GM23338 (cell line): ENCODE measurements at regions not wholly inside any gene's neighbourhood (a gene's known extent, or its start where the extent isn't known, plus 50 kb on each side); places are given as distances from the start of the nearest gene placed in this dataset.

Experiments
- ATAC-seq: fragments of 200-7000 bp; cut with Tn5 transposase; 3 replicates; pipeline ENCODE4 v1.9.1; 2020
- DNase-seq: peaks from one replicate; pipeline ENCODE4 v3.0.0-alpha.2; 2015; ENCODE audit warnings: low spot score
- H2AFZ ChIP-seq: fragments of 200-600 bp; sonication (generic); 2 replicates; pipeline ENCODE4 v1.8.0; 2016; ENCODE audit warnings: antibody characterized with exemption, mild to moderate bottlenecking, moderate library complexity
- H3F3A ChIP-seq: fragments of 200-600 bp; sonication (generic); replicated peaks from 2 replicates; pipeline ENCODE4 v1.8.0; 2017; ENCODE audit warnings: antibody characterized with exemption, mixed run types, low read depth
- H3K27ac ChIP-seq: fragments of 200-600 bp; sonication (generic); 2 replicates; pipeline ENCODE4 v1.6.1; 2016; ENCODE audit warnings: low read depth
- H3K27me3 ChIP-seq: fragments of 200-600 bp; sonication (generic); 2 replicates; pipeline ENCODE4 v1.8.0; 2016; ENCODE audit warnings: mild to moderate bottlenecking, mixed run types, moderate library complexity; ENCODE audit not compliant: insufficient read depth
- H3K36me3 ChIP-seq: fragments of 200-600 bp; sonication (generic); 2 replicates; pipeline ENCODE4 v1.8.0; 2016; ENCODE audit warnings: mild to moderate bottlenecking; ENCODE audit not compliant: insufficient read depth
- H3K4me1 ChIP-seq: fragments of 200-600 bp; sonication (generic); 2 replicates; pipeline ENCODE4 v1.8.0; 2016; ENCODE audit warnings: mild to moderate bottlenecking, moderate library complexity; ENCODE audit not compliant: insufficient read depth
- H3K4me2 ChIP-seq: fragments of 200-600 bp; sonication (generic); 2 replicates; pipeline ENCODE4 v1.7.1; 2017; ENCODE audit warnings: mixed run types
- H3K4me3 ChIP-seq: fragments of 200-600 bp; sonication (generic); 2 replicates; pipeline ENCODE4 v1.6.1; 2016; ENCODE audit warnings: mixed run types
- H3K79me2 ChIP-seq: fragments of 200-600 bp; sonication (generic); replicated peaks from 2 replicates; pipeline ENCODE4 v1.8.0; 2017; ENCODE audit warnings: mild to moderate bottlenecking; ENCODE audit not compliant: insufficient read depth
- H3K9me2 ChIP-seq: fragments of 200-600 bp; sonication (generic); 2 replicates; pipeline ENCODE4 v1.8.0; 2017; ENCODE audit not compliant: insufficient read depth
- H4K20me1 ChIP-seq: fragments of 200-600 bp; sonication (generic); replicated peaks from 2 replicates; pipeline ENCODE4 v1.8.0; 2017; ENCODE audit warnings: mild to moderate bottlenecking; ENCODE audit not compliant: insufficient read depth
- H3K27ac Mint-ChIP-seq: 2 replicates; pipeline ENCODE4 v1.8.0; 2020; ENCODE audit warnings: inconsistent platforms, mild to moderate bottlenecking, moderate library complexity, mixed read lengths
- H3K27me3 Mint-ChIP-seq: 3 replicates; pipeline ENCODE4 v1.8.0; 2022; ENCODE audit warnings: low read depth, mild to moderate bottlenecking, moderate library complexity, mixed read lengths, inconsistent platforms; ENCODE audit not compliant: insufficient read depth, poor library complexity
- H3K36me3 Mint-ChIP-seq: 3 replicates; pipeline ENCODE4 v1.8.0; 2021; ENCODE audit warnings: low read depth, mild to moderate bottlenecking, inconsistent platforms, moderate library complexity, mixed read lengths
- H3K4me1 Mint-ChIP-seq: 3 replicates; pipeline ENCODE4 v1.8.0; 2020; ENCODE audit warnings: mild to moderate bottlenecking, inconsistent platforms, mixed read lengths
- H3K4me3 Mint-ChIP-seq: 3 replicates; pipeline ENCODE4 v1.8.0; 2021; ENCODE audit warnings: moderate library complexity, mild to moderate bottlenecking, inconsistent platforms, mixed read lengths
- H3K9me3 Mint-ChIP-seq: 3 replicates; pipeline ENCODE4 v1.8.0; 2020; ENCODE audit warnings: moderate library complexity, mild to moderate bottlenecking, inconsistent platforms, mixed read lengths
- CREB1 ChIP-seq: fragments of 250-450 bp; sonication (Bioruptor Pico); IDR thresholded peaks from 2 replicates; pipeline ENCODE4 v1.5.0; 2020; ENCODE audit warnings: low read depth, mild to moderate bottlenecking, moderate library complexity
- EZH2 ChIP-seq: fragments of 200-600 bp; sonication (generic); IDR thresholded peaks from one replicate; pipeline ENCODE4 v1.8.0; 2017; ENCODE audit warnings: antibody characterized with exemption, mild to moderate bottlenecking, low read depth; ENCODE audit not compliant: unreplicated experiment
- EZH2phosphoT487 ChIP-seq: fragments of 200-600 bp; sonication (generic); IDR thresholded peaks from one replicate; pipeline ENCODE4 v1.8.1; 2018; ENCODE audit warnings: antibody characterized with exemption; ENCODE audit not compliant: unreplicated experiment
- JUNB ChIP-seq: IDR thresholded peaks from one replicate; pipeline ENCODE4 v1.6.1; 2016; ENCODE audit warnings: antibody characterized with exemption; ENCODE audit not compliant: unreplicated experiment
- NANOG ChIP-seq: IDR thresholded peaks from 2 replicates; pipeline ENCODE4 v1.6.1; 2016; ENCODE audit warnings: antibody characterized with exemption, borderline replicate concordance
- POLR2AphosphoS5 ChIP-seq: IDR thresholded peaks from 2 replicates; pipeline ENCODE4 v1.6.1; 2016; ENCODE audit warnings: antibody characterized with exemption, low read depth
- STAT1 ChIP-seq: IDR thresholded peaks from one replicate; pipeline ENCODE4 v1.6.1; 2016; ENCODE audit warnings: antibody characterized with exemption; ENCODE audit not compliant: unreplicated experiment
- ZNF114 ChIP-seq: fragments of 250-450 bp; sonication (Bioruptor Pico); IDR thresholded peaks from 2 replicates; pipeline ENCODE4 v1.5.0; 2020; ENCODE audit warnings: mild to moderate bottlenecking, moderate library complexity
- ZNF331 ChIP-seq: fragments of 250-450 bp; sonication (Bioruptor Pico); IDR thresholded peaks from 2 replicates; pipeline ENCODE4 v1.5.0; 2020; ENCODE audit warnings: low read depth, mild to moderate bottlenecking, moderate library complexity
- TF ChIP-seq, protein P1 (sequence below): IDR thresholded peaks from one replicate; pipeline ENCODE4 v1.6.1; 2018; ENCODE audit warnings: antibody characterized with exemption; ENCODE audit not compliant: unreplicated experiment
- TF ChIP-seq, protein P2 (sequence below): IDR thresholded peaks from 2 replicates; pipeline ENCODE4 v1.6.1; 2016; ENCODE audit warnings: antibody characterized with exemption
- TF ChIP-seq, protein P3 (sequence below): fragments of 250-450 bp; sonication (Bioruptor Pico); IDR thresholded peaks from 2 replicates; pipeline ENCODE4 v1.5.0; 2020; ENCODE audit warnings: mild to moderate bottlenecking, moderate library complexity
- TF ChIP-seq, protein P4 (sequence below), 2 experiments: fragments of 200-600 bp in 1 of 2; sonication (generic) in 1 of 2; conservative IDR thresholded peaks; 2 replicates each; pipeline versions ENCODE4 v1.5.1 to v1.6.1; 2016 to 2017; ENCODE audit warnings: antibody characterized with exemption in 2 of 2, low read depth in 2 of 2, mild to moderate bottlenecking in 2 of 2, moderate library complexity in 1 of 2

DNA sequence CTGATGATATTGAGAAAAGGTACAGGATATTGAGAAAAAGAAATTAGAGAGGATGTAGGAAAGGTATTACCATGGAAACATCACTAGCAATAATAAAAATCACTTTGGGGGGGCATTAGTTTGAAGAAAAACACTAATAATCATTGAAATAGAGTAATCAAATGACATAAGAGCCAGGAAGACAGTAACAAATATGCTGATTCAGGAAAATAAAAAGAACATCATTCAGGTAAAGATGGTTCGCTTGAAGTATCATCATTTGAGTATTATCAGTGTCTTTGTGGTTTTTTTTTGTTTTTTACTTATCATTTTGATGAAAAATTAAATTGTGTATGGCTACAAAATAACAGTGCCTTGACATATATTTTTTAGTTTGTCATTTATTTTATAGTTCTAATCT is 164.5 kb downstream of the IFI44 start:
- no peaks in the 10 kb centered on the region for H3K9me2 ChIP-seq
- no peak overlapping the region for H3K4me2 ChIP-seq
- Mint-ChIP-seq H3K27ac (no peak overlapping the region), H3K9me3 (no peaks in the 10 kb centered on the region), H3K27me3 (peaks cover 1% of the 10 kb centered on the region), H3K4me1 (no peaks in the 10 kb centered on the region), H3K4me3 (no peak overlapping the region), H3K36me3 (no peaks in the 10 kb centered on the region)
- ATAC-seq (no peak), DNase-seq (no peak)
- H3K36me3 ChIP-seq, result no peaks in the 10 kb centered on the region
- H2AFZ ChIP-seq, result no peak overlapping the region
- TF ChIP-seq EZH2 (no peak), POLR2AphosphoS5 (no peak), CREB1 (no peak), STAT1 (no peak), ZNF331 (CRISPR knock-in tag) (no peak), NANOG (no peak), EZH2phosphoT487 (no peak), ZNF114 (no peak), JUNB (no peak)
- TF ChIP-seq, protein P1, sequence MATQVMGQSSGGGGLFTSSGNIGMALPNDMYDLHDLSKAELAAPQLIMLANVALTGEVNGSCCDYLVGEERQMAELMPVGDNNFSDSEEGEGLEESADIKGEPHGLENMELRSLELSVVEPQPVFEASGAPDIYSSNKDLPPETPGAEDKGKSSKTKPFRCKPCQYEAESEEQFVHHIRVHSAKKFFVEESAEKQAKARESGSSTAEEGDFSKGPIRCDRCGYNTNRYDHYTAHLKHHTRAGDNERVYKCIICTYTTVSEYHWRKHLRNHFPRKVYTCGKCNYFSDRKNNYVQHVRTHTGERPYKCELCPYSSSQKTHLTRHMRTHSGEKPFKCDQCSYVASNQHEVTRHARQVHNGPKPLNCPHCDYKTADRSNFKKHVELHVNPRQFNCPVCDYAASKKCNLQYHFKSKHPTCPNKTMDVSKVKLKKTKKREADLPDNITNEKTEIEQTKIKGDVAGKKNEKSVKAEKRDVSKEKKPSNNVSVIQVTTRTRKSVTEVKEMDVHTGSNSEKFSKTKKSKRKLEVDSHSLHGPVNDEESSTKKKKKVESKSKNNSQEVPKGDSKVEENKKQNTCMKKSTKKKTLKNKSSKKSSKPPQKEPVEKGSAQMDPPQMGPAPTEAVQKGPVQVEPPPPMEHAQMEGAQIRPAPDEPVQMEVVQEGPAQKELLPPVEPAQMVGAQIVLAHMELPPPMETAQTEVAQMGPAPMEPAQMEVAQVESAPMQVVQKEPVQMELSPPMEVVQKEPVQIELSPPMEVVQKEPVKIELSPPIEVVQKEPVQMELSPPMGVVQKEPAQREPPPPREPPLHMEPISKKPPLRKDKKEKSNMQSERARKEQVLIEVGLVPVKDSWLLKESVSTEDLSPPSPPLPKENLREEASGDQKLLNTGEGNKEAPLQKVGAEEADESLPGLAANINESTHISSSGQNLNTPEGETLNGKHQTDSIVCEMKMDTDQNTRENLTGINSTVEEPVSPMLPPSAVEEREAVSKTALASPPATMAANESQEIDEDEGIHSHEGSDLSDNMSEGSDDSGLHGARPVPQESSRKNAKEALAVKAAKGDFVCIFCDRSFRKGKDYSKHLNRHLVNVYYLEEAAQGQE, result no peak
- TF ChIP-seq, protein P2, sequence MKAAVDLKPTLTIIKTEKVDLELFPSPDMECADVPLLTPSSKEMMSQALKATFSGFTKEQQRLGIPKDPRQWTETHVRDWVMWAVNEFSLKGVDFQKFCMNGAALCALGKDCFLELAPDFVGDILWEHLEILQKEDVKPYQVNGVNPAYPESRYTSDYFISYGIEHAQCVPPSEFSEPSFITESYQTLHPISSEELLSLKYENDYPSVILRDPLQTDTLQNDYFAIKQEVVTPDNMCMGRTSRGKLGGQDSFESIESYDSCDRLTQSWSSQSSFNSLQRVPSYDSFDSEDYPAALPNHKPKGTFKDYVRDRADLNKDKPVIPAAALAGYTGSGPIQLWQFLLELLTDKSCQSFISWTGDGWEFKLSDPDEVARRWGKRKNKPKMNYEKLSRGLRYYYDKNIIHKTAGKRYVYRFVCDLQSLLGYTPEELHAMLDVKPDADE, result no peak
- TF ChIP-seq, protein P3, sequence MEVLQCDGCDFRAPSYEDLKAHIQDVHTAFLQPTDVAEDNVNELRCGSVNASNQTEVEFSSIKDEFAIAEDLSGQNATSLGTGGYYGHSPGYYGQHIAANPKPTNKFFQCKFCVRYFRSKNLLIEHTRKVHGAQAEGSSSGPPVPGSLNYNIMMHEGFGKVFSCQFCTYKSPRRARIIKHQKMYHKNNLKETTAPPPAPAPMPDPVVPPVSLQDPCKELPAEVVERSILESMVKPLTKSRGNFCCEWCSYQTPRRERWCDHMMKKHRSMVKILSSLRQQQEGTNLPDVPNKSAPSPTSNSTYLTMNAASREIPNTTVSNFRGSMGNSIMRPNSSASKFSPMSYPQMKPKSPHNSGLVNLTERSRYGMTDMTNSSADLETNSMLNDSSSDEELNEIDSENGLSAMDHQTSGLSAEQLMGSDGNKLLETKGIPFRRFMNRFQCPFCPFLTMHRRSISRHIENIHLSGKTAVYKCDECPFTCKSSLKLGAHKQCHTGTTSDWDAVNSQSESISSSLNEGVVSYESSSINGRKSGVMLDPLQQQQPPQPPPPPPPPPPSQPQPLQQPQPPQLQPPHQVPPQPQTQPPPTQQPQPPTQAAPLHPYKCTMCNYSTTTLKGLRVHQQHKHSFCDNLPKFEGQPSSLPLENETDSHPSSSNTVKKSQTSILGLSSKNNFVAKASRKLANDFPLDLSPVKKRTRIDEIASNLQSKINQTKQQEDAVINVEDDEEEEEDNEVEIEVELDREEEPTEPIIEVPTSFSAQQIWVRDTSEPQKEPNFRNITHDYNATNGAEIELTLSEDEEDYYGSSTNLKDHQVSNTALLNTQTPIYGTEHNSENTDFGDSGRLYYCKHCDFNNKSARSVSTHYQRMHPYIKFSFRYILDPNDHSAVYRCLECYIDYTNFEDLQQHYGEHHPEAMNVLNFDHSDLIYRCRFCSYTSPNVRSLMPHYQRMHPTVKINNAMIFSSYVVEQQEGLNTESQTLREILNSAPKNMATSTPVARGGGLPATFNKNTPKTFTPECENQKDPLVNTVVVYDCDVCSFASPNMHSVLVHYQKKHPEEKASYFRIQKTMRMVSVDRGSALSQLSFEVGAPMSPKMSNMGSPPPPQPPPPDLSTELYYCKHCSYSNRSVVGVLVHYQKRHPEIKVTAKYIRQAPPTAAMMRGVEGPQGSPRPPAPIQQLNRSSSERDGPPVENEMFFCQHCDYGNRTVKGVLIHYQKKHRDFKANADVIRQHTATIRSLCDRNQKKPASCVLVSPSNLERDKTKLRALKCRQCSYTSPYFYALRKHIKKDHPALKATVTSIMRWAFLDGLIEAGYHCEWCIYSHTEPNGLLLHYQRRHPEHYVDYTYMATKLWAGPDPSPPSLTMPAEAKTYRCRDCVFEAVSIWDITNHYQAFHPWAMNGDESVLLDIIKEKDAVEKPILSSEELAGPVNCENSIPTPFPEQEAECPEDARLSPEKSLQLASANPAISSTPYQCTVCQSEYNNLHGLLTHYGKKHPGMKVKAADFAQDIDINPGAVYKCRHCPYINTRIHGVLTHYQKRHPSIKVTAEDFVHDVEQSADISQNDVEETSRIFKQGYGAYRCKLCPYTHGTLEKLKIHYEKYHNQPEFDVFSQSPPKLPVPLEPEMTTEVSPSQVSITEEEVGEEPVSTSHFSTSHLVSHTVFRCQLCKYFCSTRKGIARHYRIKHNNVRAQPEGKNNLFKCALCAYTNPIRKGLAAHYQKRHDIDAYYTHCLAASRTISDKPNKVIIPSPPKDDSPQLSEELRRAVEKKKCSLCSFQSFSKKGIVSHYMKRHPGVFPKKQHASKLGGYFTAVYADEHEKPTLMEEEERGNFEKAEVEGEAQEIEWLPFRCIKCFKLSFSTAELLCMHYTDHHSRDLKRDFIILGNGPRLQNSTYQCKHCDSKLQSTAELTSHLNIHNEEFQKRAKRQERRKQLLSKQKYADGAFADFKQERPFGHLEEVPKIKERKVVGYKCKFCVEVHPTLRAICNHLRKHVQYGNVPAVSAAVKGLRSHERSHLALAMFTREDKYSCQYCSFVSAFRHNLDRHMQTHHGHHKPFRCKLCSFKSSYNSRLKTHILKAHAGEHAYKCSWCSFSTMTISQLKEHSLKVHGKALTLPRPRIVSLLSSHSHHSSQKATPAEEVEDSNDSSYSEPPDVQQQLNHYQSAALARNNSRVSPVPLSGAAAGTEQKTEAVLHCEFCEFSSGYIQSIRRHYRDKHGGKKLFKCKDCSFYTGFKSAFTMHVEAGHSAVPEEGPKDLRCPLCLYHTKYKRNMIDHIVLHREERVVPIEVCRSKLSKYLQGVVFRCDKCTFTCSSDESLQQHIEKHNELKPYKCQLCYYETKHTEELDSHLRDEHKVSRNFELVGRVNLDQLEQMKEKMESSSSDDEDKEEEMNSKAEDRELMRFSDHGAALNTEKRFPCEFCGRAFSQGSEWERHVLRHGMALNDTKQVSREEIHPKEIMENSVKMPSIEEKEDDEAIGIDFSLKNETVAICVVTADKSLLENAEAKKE (CRISPR knock-in tag), result no peak
- TF ChIP-seq, protein P4, sequence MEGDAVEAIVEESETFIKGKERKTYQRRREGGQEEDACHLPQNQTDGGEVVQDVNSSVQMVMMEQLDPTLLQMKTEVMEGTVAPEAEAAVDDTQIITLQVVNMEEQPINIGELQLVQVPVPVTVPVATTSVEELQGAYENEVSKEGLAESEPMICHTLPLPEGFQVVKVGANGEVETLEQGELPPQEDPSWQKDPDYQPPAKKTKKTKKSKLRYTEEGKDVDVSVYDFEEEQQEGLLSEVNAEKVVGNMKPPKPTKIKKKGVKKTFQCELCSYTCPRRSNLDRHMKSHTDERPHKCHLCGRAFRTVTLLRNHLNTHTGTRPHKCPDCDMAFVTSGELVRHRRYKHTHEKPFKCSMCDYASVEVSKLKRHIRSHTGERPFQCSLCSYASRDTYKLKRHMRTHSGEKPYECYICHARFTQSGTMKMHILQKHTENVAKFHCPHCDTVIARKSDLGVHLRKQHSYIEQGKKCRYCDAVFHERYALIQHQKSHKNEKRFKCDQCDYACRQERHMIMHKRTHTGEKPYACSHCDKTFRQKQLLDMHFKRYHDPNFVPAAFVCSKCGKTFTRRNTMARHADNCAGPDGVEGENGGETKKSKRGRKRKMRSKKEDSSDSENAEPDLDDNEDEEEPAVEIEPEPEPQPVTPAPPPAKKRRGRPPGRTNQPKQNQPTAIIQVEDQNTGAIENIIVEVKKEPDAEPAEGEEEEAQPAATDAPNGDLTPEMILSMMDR (conservative IDR thresholded peaks at IDR 0.05; ENCODE audit: low read depth in 2 of 2), result no peak
- no peak overlapping the region for H3K27ac ChIP-seq
- no peaks in the 10 kb centered on the region for H3F3A ChIP-seq
- H3K4me3 ChIP-seq, result no peak overlapping the region
- no peaks in the 10 kb centered on the region for H3K27me3 ChIP-seq
- no peaks in the 10 kb centered on the region for H4K20me1 ChIP-seq
- no peaks in the 10 kb centered on the region for H3K79me2 ChIP-seq
- H3K4me1 ChIP-seq, result no peaks in the 10 kb centered on the region
